K562 (cell line): ENCODE measurements at regions not wholly inside any gene's neighbourhood (a gene's known extent, or its start where the extent isn't known, plus 50 kb on each side); places are given as distances from the start of the nearest gene placed in this dataset.

ENCODE experiments used
- PTRF ChIP-seq: fragments of 450-650 bp; IDR thresholded peaks from 2 replicates; pipeline ENCODE4 v1.6.1; 2016; ENCODE audit warnings: mild to moderate bottlenecking, missing genetic modification characterization, missing compliant biosample characterization
- XRCC5 ChIP-seq: fragments of 200-400 bp; formaldehyde crosslinking; IDR thresholded peaks from 2 replicates; pipeline ENCODE4 v1.6.1; 2017; ENCODE audit warnings: low read depth, mild to moderate bottlenecking, low read length
- ZKSCAN3 ChIP-seq: fragments of 250-450 bp; sonication (Bioruptor Pico); IDR thresholded peaks from 2 replicates; pipeline ENCODE4 v1.4.0; 2020
- TF ChIP-seq, protein P1 (sequence below): fragments of 150-350 bp; conservative IDR thresholded peaks from 2 replicates; pipeline ENCODE4 v1.6.1; 2014; ENCODE audit warnings: low read length
- TF ChIP-seq, protein P2 (sequence below): fragments of 450-650 bp; formaldehyde crosslinking; IDR thresholded peaks from 2 replicates; pipeline ENCODE4 v1.4.0; 2022; ENCODE audit warnings: missing genetic modification characterization
- TF ChIP-seq, protein P3 (sequence below): sonication (generic); IDR thresholded peaks from 2 replicates; pipeline ENCODE4 v1.6.1; 2016
- TF ChIP-seq, protein P4 (sequence below): sonication (generic); formaldehyde crosslinking; IDR thresholded peaks from 2 replicates; pipeline ENCODE4 v1.8.1; 2022; ENCODE audit warnings: missing genetic modification reagents

DNA sequence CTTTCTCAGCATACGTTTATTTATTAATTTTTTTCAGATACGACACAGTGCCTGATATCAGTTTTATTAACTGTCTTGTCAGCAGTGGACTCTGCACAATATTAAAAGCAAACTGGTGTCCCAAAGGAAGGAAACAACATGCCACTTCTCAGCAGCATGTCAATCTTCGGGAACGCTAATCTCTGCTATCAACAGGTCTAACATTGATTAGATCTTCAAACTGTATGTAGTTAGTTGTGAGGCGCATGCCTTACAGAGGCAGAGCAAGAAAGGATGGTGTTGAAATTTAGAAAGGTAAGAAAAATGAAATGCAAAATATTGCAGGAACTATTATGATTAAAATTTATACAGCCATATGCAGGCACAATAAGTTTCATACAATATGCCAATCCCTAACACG lies 233.7 kb upstream of the NDST3 start (continued):
- TF ChIP-seq, protein P1, sequence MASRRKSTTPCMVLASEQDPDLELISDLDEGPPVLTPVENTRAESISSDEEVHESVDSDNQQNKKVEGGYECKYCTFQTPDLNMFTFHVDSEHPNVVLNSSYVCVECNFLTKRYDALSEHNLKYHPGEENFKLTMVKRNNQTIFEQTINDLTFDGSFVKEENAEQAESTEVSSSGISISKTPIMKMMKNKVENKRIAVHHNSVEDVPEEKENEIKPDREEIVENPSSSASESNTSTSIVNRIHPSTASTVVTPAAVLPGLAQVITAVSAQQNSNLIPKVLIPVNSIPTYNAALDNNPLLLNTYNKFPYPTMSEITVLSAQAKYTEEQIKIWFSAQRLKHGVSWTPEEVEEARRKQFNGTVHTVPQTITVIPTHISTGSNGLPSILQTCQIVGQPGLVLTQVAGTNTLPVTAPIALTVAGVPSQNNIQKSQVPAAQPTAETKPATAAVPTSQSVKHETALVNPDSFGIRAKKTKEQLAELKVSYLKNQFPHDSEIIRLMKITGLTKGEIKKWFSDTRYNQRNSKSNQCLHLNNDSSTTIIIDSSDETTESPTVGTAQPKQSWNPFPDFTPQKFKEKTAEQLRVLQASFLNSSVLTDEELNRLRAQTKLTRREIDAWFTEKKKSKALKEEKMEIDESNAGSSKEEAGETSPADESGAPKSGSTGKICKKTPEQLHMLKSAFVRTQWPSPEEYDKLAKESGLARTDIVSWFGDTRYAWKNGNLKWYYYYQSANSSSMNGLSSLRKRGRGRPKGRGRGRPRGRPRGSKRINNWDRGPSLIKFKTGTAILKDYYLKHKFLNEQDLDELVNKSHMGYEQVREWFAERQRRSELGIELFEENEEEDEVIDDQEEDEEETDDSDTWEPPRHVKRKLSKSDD: no peak
- TF ChIP-seq ZKSCAN3 (CRISPR knock-in tag): no peak
- TF ChIP-seq, protein P2, sequence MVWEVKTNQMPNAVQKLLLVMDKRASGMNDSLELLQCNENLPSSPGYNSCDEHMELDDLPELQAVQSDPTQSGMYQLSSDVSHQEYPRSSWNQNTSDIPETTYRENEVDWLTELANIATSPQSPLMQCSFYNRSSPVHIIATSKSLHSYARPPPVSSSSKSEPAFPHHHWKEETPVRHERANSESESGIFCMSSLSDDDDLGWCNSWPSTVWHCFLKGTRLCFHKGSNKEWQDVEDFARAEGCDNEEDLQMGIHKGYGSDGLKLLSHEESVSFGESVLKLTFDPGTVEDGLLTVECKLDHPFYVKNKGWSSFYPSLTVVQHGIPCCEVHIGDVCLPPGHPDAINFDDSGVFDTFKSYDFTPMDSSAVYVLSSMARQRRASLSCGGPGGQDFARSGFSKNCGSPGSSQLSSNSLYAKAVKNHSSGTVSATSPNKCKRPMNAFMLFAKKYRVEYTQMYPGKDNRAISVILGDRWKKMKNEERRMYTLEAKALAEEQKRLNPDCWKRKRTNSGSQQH (CRISPR knock-in tag): no peak
- TF ChIP-seq, protein P3, sequence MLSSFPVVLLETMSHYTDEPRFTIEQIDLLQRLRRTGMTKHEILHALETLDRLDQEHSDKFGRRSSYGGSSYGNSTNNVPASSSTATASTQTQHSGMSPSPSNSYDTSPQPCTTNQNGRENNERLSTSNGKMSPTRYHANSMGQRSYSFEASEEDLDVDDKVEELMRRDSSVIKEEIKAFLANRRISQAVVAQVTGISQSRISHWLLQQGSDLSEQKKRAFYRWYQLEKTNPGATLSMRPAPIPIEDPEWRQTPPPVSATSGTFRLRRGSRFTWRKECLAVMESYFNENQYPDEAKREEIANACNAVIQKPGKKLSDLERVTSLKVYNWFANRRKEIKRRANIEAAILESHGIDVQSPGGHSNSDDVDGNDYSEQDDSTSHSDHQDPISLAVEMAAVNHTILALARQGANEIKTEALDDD: no peak
- TF ChIP-seq, protein P4, sequence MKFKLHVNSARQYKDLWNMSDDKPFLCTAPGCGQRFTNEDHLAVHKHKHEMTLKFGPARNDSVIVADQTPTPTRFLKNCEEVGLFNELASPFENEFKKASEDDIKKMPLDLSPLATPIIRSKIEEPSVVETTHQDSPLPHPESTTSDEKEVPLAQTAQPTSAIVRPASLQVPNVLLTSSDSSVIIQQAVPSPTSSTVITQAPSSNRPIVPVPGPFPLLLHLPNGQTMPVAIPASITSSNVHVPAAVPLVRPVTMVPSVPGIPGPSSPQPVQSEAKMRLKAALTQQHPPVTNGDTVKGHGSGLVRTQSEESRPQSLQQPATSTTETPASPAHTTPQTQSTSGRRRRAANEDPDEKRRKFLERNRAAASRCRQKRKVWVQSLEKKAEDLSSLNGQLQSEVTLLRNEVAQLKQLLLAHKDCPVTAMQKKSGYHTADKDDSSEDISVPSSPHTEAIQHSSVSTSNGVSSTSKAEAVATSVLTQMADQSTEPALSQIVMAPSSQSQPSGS (CRISPR knock-in tag): no peak
- no peak for TF ChIP-seq XRCC5
- no peak for TF ChIP-seq PTRF (tag)
- TF ChIP-seq, all 486 proteins: peak for 0
